WTC11 (cell line): ENCODE measurements at regions not wholly inside any gene's neighbourhood (a gene's known extent, or its start where the extent isn't known, plus 50 kb on each side); places are given as distances from the start of the nearest gene placed in this dataset.

Experiments used
- ESRRA ChIP-seq: sonication (generic); formaldehyde crosslinking; IDR thresholded peaks from 2 replicates; pipeline ENCODE4 v1.8.1; 2022; ENCODE audit warnings: mild to moderate bottlenecking, missing genetic modification reagents, borderline replicate concordance
- FOXP4 ChIP-seq: sonication (generic); formaldehyde crosslinking; IDR thresholded peaks from 2 replicates; pipeline ENCODE4 v1.8.0; 2022; ENCODE audit warnings: mild to moderate bottlenecking, missing genetic modification reagents
- JUN ChIP-seq: sonication (generic); formaldehyde crosslinking; IDR thresholded peaks from 2 replicates; pipeline ENCODE4 v1.8.0; 2023; ENCODE audit warnings: mild to moderate bottlenecking, missing genetic modification reagents
- NFYB ChIP-seq: sonication (generic); formaldehyde crosslinking; conservative IDR thresholded peaks from 2 replicates; pipeline ENCODE4 v1.8.0; 2022; ENCODE audit warnings: low read depth, missing genetic modification reagents
- ZBTB21 ChIP-seq: sonication (generic); formaldehyde crosslinking; IDR thresholded peaks from 2 replicates; pipeline ENCODE4 v1.8.1; 2023; ENCODE audit warnings: mild to moderate bottlenecking, missing genetic modification reagents, borderline replicate concordance
- ZNF396 ChIP-seq: fragments of 250-450 bp; sonication (Bioruptor Pico); IDR thresholded peaks from 2 replicates; pipeline ENCODE4 v1.8.0; 2021; ENCODE audit warnings: mild to moderate bottlenecking, moderate library complexity, borderline replicate concordance
- TF ChIP-seq, protein P1 (sequence below): sonication (generic); formaldehyde crosslinking; IDR thresholded peaks from 2 replicates; pipeline ENCODE4 v1.8.0; 2022; ENCODE audit warnings: mild to moderate bottlenecking, missing genetic modification reagents
- TF ChIP-seq, protein P2 (sequence below): fragments of 200-600 bp; IDR thresholded peaks from 2 replicates; pipeline ENCODE4 v1.8.0; 2022; ENCODE audit warnings: antibody characterized with exemption
- TF ChIP-seq, protein P3 (sequence below): sonication (generic); formaldehyde crosslinking; conservative IDR thresholded peaks from 2 replicates; pipeline ENCODE4 v1.8.1; 2022; ENCODE audit warnings: mild to moderate bottlenecking, missing genetic modification reagents

DNA sequence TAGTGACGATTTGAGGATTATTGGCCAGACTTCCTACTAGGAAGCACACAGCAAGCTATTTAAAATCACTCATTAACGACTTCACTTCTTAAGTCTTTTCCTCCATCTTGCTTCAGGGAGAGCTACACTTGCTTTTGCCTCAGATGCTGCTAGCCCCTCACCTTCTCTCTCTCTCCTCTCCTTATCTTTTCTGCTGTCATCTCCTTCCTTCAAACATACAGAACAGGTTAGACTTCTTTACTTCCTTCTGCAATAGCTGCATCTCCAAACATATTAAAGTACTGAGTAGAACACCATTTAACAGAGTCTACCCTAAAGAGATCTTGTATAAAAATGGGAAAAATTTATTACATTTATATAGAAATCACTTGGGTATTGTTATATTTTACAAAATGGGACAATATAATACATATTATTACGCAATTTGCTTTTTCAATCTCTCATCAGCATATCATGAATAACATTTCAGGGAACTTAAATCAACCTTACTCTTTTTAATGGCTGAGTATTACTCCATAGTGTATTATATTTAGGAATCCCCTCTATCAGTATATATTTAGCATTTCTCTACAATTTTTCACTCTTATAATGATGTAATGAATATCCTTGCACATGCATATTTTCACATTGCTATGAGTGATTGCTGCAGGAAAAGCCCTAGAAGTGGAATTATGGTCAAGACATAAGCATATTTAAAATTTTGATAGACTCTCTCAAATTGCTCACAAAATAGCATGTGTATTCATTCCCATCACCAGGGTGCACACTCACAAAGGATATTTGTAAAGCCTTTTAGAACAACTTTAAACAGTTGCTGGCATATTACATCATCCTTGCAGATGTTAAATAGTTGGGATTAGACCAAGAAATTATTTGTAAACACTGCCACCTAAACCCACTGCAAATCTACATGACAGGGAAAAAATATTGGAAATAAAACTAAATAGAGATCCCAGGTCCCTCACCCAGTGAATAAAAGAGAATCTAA, 164.5 kb upstream of the NFIB start:
- TF ChIP-seq, protein P1, sequence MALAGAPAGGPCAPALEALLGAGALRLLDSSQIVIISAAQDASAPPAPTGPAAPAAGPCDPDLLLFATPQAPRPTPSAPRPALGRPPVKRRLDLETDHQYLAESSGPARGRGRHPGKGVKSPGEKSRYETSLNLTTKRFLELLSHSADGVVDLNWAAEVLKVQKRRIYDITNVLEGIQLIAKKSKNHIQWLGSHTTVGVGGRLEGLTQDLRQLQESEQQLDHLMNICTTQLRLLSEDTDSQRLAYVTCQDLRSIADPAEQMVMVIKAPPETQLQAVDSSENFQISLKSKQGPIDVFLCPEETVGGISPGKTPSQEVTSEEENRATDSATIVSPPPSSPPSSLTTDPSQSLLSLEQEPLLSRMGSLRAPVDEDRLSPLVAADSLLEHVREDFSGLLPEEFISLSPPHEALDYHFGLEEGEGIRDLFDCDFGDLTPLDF, result no peak
- TF ChIP-seq FOXP4 (CRISPR knock-in tag) (no peak), NFYB (CRISPR knock-in tag) (no peak), JUN (CRISPR knock-in tag) (no peak), ZNF396 (CRISPR knock-in tag) (no peak), ZBTB21 (CRISPR knock-in tag) (no peak), ESRRA (no peak)
- TF ChIP-seq, protein P2, sequence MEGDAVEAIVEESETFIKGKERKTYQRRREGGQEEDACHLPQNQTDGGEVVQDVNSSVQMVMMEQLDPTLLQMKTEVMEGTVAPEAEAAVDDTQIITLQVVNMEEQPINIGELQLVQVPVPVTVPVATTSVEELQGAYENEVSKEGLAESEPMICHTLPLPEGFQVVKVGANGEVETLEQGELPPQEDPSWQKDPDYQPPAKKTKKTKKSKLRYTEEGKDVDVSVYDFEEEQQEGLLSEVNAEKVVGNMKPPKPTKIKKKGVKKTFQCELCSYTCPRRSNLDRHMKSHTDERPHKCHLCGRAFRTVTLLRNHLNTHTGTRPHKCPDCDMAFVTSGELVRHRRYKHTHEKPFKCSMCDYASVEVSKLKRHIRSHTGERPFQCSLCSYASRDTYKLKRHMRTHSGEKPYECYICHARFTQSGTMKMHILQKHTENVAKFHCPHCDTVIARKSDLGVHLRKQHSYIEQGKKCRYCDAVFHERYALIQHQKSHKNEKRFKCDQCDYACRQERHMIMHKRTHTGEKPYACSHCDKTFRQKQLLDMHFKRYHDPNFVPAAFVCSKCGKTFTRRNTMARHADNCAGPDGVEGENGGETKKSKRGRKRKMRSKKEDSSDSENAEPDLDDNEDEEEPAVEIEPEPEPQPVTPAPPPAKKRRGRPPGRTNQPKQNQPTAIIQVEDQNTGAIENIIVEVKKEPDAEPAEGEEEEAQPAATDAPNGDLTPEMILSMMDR, result no peak
- TF ChIP-seq, protein P3, sequence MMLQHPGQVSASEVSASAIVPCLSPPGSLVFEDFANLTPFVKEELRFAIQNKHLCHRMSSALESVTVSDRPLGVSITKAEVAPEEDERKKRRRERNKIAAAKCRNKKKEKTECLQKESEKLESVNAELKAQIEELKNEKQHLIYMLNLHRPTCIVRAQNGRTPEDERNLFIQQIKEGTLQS (CRISPR knock-in tag), result no peak
